ENCODE measurements at regions not wholly inside any gene's neighbourhood (a gene's known extent, or its start where the extent isn't known, plus 50 kb on each side); places are given as distances from the start of the nearest gene placed in this dataset.
"Not testable (repeated sequence)": the region's sequence is repeated elsewhere in the genome, so short reads cannot be mapped to it uniquely, and the experiment has no call there.

DNA sequence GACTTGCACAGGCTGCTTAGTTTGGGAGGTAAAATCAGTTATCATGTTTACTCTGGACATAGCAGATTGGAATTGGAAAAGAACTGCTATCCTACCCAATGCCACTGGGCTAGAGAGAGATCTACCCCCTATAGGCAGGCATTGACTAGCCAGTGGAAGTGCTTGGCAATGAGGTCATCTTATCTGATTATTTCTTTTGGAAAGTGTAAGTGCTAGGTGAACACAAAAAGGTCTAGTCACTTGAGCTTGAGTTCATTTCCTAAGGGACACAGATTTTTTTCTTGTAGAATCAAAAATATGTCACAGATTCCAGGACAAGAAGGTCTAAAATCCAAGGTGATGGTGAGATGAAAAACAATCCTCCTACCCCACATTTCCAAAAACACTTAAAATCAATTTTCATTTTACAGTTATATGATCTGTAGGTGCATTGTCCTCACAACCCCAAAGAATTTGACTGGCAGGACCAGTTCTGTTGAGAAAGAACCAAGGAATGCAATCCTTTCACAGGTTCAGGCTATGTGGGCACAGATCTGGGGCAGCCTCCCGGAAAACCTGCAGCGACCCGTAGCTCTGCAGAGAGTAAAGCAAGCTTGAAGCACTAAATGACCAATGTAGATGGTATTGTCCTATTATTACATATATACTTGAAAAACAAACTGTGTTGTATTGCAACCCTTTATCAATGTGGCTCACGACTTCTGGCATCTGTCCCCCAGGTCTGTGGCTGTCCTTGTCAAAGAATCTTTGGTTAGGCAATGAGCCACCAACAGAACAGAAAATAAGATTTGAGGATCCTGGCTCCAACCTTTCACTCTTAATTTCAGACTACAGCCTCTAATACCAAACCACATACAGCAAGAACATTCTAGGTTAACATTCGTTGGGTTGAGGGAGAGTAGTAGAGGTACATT lies 67.3 kb upstream of the ADTRP start:
- no peak for DNase-seq

DNA sequence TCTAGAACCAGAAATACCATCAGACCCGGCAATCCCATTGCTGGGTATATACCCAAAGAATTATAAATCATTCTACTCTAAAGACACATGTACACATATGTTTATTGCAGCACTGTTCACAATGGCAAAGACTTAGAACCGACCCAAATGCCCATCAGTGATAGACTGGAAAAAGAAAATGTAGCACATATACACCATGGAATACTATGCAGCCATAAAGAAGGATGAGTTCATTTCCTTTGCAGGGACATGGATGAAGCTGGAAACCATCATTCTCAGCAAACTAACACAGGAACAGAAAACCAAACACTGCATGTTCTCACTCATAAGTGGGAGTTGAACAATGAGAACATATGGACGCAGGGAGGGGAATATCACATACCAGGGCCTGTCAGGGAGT lies 64.2 kb upstream of the ADTRP start:
- DNase-seq: not testable (repeated sequence)

DNA sequence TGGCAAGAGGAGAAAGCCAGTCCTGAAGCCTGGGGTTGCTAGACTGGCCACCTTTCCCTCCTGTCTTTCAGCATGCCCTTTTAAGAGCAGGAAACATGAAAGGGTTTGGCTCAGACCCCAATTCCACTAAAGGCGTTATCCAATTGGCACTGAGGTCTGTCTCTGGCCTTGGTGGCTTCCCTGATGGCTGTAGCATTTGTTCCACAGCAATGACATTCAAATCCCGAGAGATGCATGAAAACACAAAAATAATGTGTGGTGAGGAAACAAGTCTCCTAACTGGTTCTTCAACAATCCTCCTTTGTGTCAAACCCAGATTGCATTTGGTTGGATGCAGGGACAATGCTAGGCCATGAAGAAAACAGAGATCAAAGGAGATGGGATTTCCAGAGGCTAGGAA lies 56.5 kb upstream of the ADTRP start:
- no peak for DNase-seq

DNA sequence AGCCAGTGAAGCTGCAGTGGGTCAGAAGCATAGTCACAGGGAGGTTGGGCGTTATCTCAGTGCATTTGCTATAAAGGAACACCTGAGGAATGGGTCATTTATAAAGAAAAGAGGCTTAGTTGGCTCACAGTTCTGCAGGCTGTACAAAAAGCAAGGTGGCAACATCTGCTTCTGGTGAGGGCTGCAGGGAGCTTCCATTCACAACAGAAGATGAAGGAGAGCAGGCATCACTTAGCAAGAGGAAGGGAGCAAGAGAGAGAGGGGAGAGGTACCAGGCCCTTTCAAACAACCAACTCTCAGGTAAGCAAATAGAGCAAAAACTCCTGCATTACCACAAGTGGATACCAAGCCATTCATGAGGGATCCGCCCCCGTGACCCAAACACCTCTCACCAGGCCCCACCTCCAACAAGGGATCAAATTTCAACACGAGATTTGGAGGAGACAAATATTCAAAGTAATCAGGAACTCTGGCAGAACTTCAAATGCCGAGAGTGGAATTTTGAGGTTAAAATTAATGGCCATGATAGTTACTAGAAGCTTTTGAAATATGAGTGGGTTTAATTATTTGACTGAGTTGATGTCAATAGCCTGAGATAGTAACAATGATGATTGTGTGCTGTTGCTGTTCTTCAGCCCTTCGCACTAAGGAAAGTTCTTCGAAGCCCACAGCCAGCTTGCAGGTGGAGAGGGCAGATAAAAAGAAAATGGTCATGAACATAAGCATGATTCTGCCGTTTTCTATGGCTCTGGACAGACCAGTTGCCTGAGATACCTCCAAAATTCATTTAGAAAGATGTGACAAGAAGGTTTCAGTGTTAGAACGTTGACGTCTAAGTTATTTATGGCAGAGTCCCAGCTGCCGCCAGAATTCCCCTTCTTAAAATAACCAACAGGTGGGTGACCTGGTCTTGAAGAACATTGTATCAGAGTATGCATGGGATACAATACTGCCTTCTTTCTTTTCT lies 55.3 kb upstream of the ADTRP start:
- no peak for DNase-seq

DNA sequence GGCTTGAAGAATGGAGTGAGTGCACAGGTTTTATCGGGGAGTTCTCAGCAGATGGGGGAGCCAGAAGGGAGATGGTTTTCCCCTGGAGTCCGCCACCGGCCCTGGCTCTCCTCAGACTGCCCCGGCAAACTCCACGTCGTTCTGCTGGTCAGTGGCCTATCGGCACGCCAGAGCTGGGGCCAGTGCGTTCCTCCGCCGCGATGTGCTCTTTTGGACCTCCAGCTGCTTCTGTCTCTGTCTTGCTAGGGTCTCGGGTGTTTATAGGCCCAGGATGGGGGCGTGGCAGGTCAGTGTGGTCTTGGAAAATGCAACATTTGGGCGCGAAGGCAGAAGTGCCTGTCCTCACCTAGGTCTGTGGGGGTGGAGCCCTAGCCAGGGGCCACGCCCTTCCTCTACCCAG lies 53.0 kb upstream of the ADTRP start:
- no peak for DNase-seq

DNA sequence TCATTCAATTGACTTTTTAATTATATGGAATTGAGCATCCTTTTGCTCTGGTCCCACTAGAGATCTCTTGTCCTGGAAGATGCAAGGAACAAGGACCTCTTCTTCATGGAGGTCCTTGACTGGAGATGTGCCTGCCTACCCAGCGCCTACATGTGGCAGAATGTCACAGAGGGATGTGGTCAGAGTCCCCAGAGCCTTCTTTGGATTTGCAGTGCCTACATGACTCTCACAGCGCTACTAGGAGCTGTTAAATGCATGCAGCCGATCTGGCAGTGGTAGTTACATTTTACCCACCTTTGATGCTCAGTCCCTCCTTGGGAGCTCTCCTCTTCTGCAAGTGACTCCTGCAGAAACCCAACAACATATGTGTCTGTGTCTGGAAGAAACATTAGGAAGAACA lies 51.9 kb upstream of the ADTRP start:
- no peak for DNase-seq

DNA sequence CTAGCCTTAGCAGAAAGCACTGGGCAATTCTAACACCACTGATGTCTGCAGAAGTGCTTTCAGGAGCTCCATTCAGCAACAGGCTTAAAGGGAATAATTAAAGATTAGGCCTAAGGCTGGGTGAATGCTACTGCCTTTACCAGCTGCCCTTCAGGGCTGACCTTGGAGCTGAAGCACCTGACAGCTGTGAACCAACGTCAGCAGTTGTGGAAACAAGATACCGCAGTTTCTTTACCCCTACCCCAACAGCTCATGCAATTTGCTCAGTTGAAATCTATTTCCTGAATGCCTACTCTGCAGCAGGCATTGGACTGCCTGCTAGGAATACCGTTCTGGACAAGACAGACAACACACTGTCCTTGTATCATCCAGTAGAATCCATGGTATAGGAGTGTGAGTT lies 51.5 kb upstream of the ADTRP start:
- no peak for DNase-seq

DNA sequence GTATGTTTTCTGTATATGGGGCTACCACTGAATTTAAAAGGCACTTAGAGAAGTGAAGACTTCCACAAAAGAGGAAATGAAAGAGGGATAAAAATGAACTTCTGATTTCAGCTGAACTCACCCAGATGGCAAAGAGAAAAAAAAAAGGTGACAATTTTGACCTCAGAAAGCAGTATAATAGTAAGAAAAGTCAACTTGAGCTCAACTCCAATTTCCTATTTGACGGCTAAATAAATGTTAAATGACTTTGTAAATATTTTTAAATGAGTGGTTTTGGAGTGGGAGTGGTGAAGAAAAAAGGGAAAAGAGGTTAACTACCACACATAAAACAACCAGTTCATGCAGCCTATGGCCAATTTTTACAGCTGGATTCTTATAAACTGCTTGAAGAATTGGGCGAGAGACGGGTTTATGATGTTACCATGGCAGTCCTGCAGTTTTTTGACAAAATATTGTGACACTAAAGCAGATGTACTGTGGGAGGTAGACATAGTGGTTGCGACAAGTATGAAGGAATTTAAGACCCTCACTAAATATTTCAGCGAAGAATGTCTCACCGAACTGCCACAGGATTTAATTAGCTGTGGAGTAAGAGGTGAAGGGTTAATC lies 49.8 kb upstream of the ADTRP start:
- peak; percentile 90 for DNase-seq

Measured in MV-4-11 (cell line).